H1 (cell line): ENCODE measurements at regions not wholly inside any gene's neighbourhood (a gene's known extent, or its start where the extent isn't known, plus 50 kb on each side); places are given as distances from the start of the nearest gene placed in this dataset.

Experiments
- CTCF ChIA-PET: fragments of 300-600 bp; sonication (Branson Sonifier 250); formaldehyde crosslinking; loops from one replicate; lab custom pipeline; 2021; ENCODE audit not compliant: partially characterized antibody; lab: Charles Lee
- POLR2A ChIA-PET: fragments of 300-600 bp; sonication (Branson Sonifier 250); formaldehyde crosslinking; loops from one replicate; lab custom pipeline; 2021; ENCODE audit warnings: inconsistent platforms; ENCODE audit not compliant: partially characterized antibody; lab: Charles Lee
- DNase-seq, 2 experiments: peaks; one replicate each; pipeline versions ENCODE4 v3.0.0 to v3.0.0-alpha.2; 2010 to 2022; ENCODE audit warnings: low spot score in 2 of 2, low read depth in 1 of 2, mixed read lengths in 1 of 2
- FAIRE-seq: peaks from 2 replicates; lab custom pipeline; 2011; peaks lifted over from hg19 to GRCh38; lab: Jason Lieb, UNC
- H2AFZ ChIP-seq: 2 replicates; pipeline ENCODE4 v1.8.1; 2012; ENCODE audit warnings: low read length, inconsistent platforms
- H2AK5ac ChIP-seq: 2 replicates; pipeline ENCODE4 v1.6.1; 2013; ENCODE audit warnings: low read depth, low read length
- H2BK120ac ChIP-seq: replicated peaks from 2 replicates; pipeline ENCODE3; 2013; ENCODE audit warnings: low read depth, low read length, inconsistent platforms
- H2BK12ac ChIP-seq: 2 replicates; pipeline ENCODE4 v1.6.1; 2013; ENCODE audit warnings: low read depth, low read length
- H2BK15ac ChIP-seq: 2 replicates; pipeline ENCODE4 v1.6.1; 2013; ENCODE audit warnings: low read length
- H2BK20ac ChIP-seq: 2 replicates; pipeline ENCODE4 v1.6.1; 2013; ENCODE audit warnings: low read length
- H2BK5ac ChIP-seq: 2 replicates; pipeline ENCODE4 v1.6.1; 2013; ENCODE audit warnings: low read depth, low read length
- H3K14ac ChIP-seq: 2 replicates; pipeline ENCODE4 v1.6.1; 2013; ENCODE audit warnings: inconsistent platforms; ENCODE audit not compliant: insufficient read length
- H3K18ac ChIP-seq: 2 replicates; pipeline ENCODE4 v1.6.1; 2013; ENCODE audit warnings: low read length; ENCODE audit errors: extremely low read depth
- H3K23ac ChIP-seq: 2 replicates; pipeline ENCODE4 v1.6.1; 2013; ENCODE audit warnings: inconsistent platforms; ENCODE audit not compliant: insufficient read length
- H3K23me2 ChIP-seq: 2 replicates; pipeline ENCODE4 v1.6.1; 2013; ENCODE audit warnings: low read depth, low read length
- H3K27ac ChIP-seq: 2 replicates; pipeline ENCODE4 v1.6.1; 2011; ENCODE audit warnings: low read depth, low read length, inconsistent platforms
- H3K27me3 ChIP-seq, 4 experiments: replicated peaks in 1 of 4; 1 replicate in 1 of 4; 2 replicates in 3 of 4; pipeline versions ENCODE4 v1.6.1 to v1.8.1; 2011 to 2013; ENCODE audit warnings: low read length in 3 of 4, mild to moderate bottlenecking in 3 of 4, inconsistent platforms in 2 of 4, mixed read lengths in 2 of 4, moderate library complexity in 1 of 4; ENCODE audit not compliant: control insufficient read depth in 3 of 4, insufficient read depth in 3 of 4; ENCODE audit errors: extremely low read depth in 1 of 4
- H3K36me3 ChIP-seq, 4 experiments: 2 replicates each; pipeline versions ENCODE4 v1.6.1 to v1.8.1; 2011 to 2013; ENCODE audit warnings: mild to moderate bottlenecking in 4 of 4, low read length in 3 of 4, moderate library complexity in 2 of 4, control low read depth in 1 of 4, inconsistent platforms in 1 of 4; ENCODE audit not compliant: insufficient read depth in 4 of 4, control insufficient read depth in 2 of 4
- H3K4ac ChIP-seq: replicated peaks from 2 replicates; pipeline ENCODE3; 2013; ENCODE audit warnings: low read length, low read depth, mixed read lengths, inconsistent platforms; ENCODE audit not compliant: insufficient read length
- H3K4me1 ChIP-seq, 4 experiments: replicated peaks in 1 of 4; 1 replicate in 1 of 4; 2 replicates in 3 of 4; pipeline versions ENCODE4 v1.6.1 to v1.8.1; 2011 to 2013; ENCODE audit warnings: low read length in 3 of 4, inconsistent platforms in 2 of 4, mixed read lengths in 1 of 4; ENCODE audit not compliant: insufficient read depth in 4 of 4, control insufficient read depth in 3 of 4
- H3K4me2 ChIP-seq, 2 experiments: 2 replicates each; pipeline versions ENCODE4 v1.6.1 to v1.8.1; 2011 to 2013; ENCODE audit warnings: low read depth in 2 of 2, low read length in 2 of 2, control low read depth in 1 of 2, inconsistent platforms in 1 of 2, mild to moderate bottlenecking in 1 of 2; ENCODE audit not compliant: insufficient read depth in 1 of 2
- H3K4me3 ChIP-seq, 4 experiments: fragments of 200-600, 300-600 bp in 1 of 4; sonication (generic), shearing (Covaris generic), sonication (Bioruptor Twin) in 1 of 4; 2 replicates each; pipeline versions ENCODE4 v1.5.1 to v1.8.1; 2011 to 2016; ENCODE audit warnings: low read length in 4 of 4, low read depth in 3 of 4, control low read depth in 2 of 4, inconsistent platforms in 2 of 4, mild to moderate bottlenecking in 2 of 4, mixed read lengths in 1 of 4, moderate library complexity in 1 of 4; ENCODE audit not compliant: insufficient read depth in 2 of 4; ENCODE audit errors: extremely low read depth in 1 of 4
- H3K56ac ChIP-seq: replicated peaks from 2 replicates; pipeline ENCODE3; 2013; ENCODE audit warnings: low read depth, mild to moderate bottlenecking, mixed read lengths, low read length, inconsistent platforms; ENCODE audit not compliant: insufficient read length
- H3K79me1 ChIP-seq: 2 replicates; pipeline ENCODE4 v1.6.1; 2013; ENCODE audit warnings: low read depth, low read length, control low read depth
- H3K79me2 ChIP-seq, 2 experiments: 2 replicates each; pipeline versions ENCODE4 v1.6.1 to v1.8.1; 2012 to 2013; ENCODE audit warnings: low read length in 2 of 2, mild to moderate bottlenecking in 2 of 2, inconsistent platforms in 1 of 2; ENCODE audit not compliant: insufficient read depth in 2 of 2, control insufficient read depth in 1 of 2
- H3K9ac ChIP-seq, 4 experiments: replicated peaks in 1 of 4; 1 replicate in 1 of 4; 2 replicates in 3 of 4; pipeline versions ENCODE4 v1.6.1 to v1.8.1; 2011 to 2013; ENCODE audit warnings: low read depth in 3 of 4, low read length in 3 of 4, control low read depth in 2 of 4, mild to moderate bottlenecking in 2 of 4, moderate library complexity in 2 of 4, inconsistent platforms in 1 of 4; ENCODE audit errors: extremely low read depth in 1 of 4
- H3K9me3 ChIP-seq, 2 experiments: 2 replicates each; pipeline versions ENCODE4 v1.6.1 to v1.8.1; 2012 to 2013; ENCODE audit warnings: mild to moderate bottlenecking in 2 of 2, moderate library complexity in 2 of 2, control low read depth in 1 of 2, inconsistent platforms in 1 of 2, low read depth in 1 of 2, low read length in 1 of 2, mixed read lengths in 1 of 2; ENCODE audit not compliant: insufficient read depth in 2 of 2
- H4K20me1 ChIP-seq, 2 experiments: replicated peaks in 1 of 2; 2 replicates each; pipeline versions ENCODE3 to v1.8.1; 2011 to 2013; ENCODE audit warnings: inconsistent platforms in 2 of 2, low read length in 2 of 2, mild to moderate bottlenecking in 1 of 2; ENCODE audit not compliant: insufficient read depth in 2 of 2, control insufficient read depth in 1 of 2
- H4K5ac ChIP-seq: 2 replicates; pipeline ENCODE4 v1.6.1; 2013; ENCODE audit warnings: low read length, low read depth, mixed read lengths, inconsistent platforms; ENCODE audit not compliant: insufficient read length
- H4K8ac ChIP-seq: 2 replicates; pipeline ENCODE4 v1.8.0; 2013; ENCODE audit warnings: mild to moderate bottlenecking, moderate library complexity, low read length, inconsistent platforms; ENCODE audit not compliant: insufficient read depth; ENCODE audit errors: extremely low read depth
- H4K91ac ChIP-seq: replicated peaks from 2 replicates; pipeline ENCODE3; 2013; ENCODE audit warnings: low read length, mixed read lengths, inconsistent platforms; ENCODE audit not compliant: insufficient read length
- ATF2 ChIP-seq: IDR thresholded peaks from 2 replicates; pipeline ENCODE4 v1.6.1; 2012; ENCODE audit warnings: low read length, inconsistent platforms
- CEBPB ChIP-seq: IDR thresholded peaks from 2 replicates; pipeline ENCODE4 v1.6.1; 2012; ENCODE audit warnings: low read depth, low read length
- CHD2 ChIP-seq: IDR thresholded peaks from 2 replicates; pipeline ENCODE4 v1.6.1; 2012; ENCODE audit warnings: low read length, improper control_type of control experiment
- CTBP2 ChIP-seq: IDR thresholded peaks from 2 replicates; pipeline ENCODE4 v1.7.0; 2011; ENCODE audit warnings: borderline replicate concordance, mild to moderate bottlenecking, moderate library complexity, mixed read lengths, low read length; ENCODE audit not compliant: insufficient read depth, insufficient read length
- EGR1 ChIP-seq: IDR thresholded peaks from 2 replicates; pipeline ENCODE4 v1.6.1; 2011; ENCODE audit warnings: low read depth, low read length, borderline replicate concordance
- HDAC6 ChIP-seq: IDR thresholded peaks from one replicate; pipeline ENCODE4 v1.7.1; 2012; ENCODE audit warnings: low read depth, mild to moderate bottlenecking, inconsistent platforms, low read length, moderate library complexity
- KDM1A ChIP-seq: fragments of 200-600, 300-600 bp; sonication (generic); IDR thresholded peaks from 2 replicates; pipeline ENCODE4 v1.7.1; 2016; ENCODE audit warnings: mild to moderate bottlenecking, low read length, borderline replicate concordance
- POLR2A ChIP-seq, 2 experiments: IDR thresholded peaks; 1 replicate in 1 of 2; 2 replicates in 1 of 2; pipeline ENCODE4 v1.6.1; 2011; ENCODE audit warnings: low read depth in 2 of 2, low read length in 2 of 2, mild to moderate bottlenecking in 2 of 2; ENCODE audit errors: control extremely low read depth in 1 of 2
- RFX5 ChIP-seq: IDR thresholded peaks from 2 replicates; pipeline ENCODE4 v1.6.1; 2011; ENCODE audit warnings: low read depth, low read length, improper control_type of control experiment, borderline replicate concordance
- SAP30 ChIP-seq: fragments of 300-600 bp; sonication (generic); IDR thresholded peaks from 2 replicates; pipeline ENCODE4 v1.7.1; 2012; ENCODE audit warnings: low read length, moderate library complexity, mild to moderate bottlenecking, inconsistent platforms; ENCODE audit not compliant: insufficient read depth, insufficient replicate concordance
- SIRT6 ChIP-seq: IDR thresholded peaks from one replicate; pipeline ENCODE4 v1.7.1; 2012; ENCODE audit warnings: low read length, inconsistent platforms
- SRF ChIP-seq: IDR thresholded peaks from 2 replicates; pipeline ENCODE4 v1.6.1; 2011; ENCODE audit warnings: mild to moderate bottlenecking, low read depth, low read length, moderate library complexity
- SUZ12 ChIP-seq: fragments of 200-600 bp; sonication (generic); IDR thresholded peaks from 2 replicates; pipeline ENCODE4 v1.6.1; 2012; ENCODE audit warnings: mild to moderate bottlenecking, inconsistent platforms, low read length, moderate library complexity, mixed read lengths
- USF2 ChIP-seq: IDR thresholded peaks from 2 replicates; pipeline ENCODE4 v1.6.1; 2011; ENCODE audit warnings: low read length, improper control_type of control experiment

- no peak for FAIRE-seq
- no peak overlapping the region for H2AK5ac ChIP-seq
- POLR2A ChIA-PET, result no interaction called here
- no peak for TF ChIP-seq SUZ12
- TF ChIP-seq KDM1A, result no peak
- TF ChIP-seq RFX5, result no peak
- no peak for TF ChIP-seq SIRT6
- TF ChIP-seq USF2, result no peak
- no peak for TF ChIP-seq CEBPB
- TF ChIP-seq CHD2, result no peak
- no peak for TF ChIP-seq SAP30
- no peak for TF ChIP-seq HDAC6
- no peak for TF ChIP-seq SRF
- no peak for TF ChIP-seq ATF2
- no peak for TF ChIP-seq EGR1
- TF ChIP-seq CTBP2, result no peak
- TF ChIP-seq POLR2A (IDR thresholded peaks at IDR 0.05; ENCODE audit: control extremely low read depth in 1 of 2, low read depth in 2 of 2, low read length in 2 of 2), result no peak
Observed at GRCh38 chr14:97873291-97873690, 1076.1 kb downstream of the VRK1 start.

More at GRCh38 chr14:97873291-97873690, 1076.1 kb downstream of the VRK1 start:
- Histone ChIP-seq H3K27ac (no peak overlapping the region), H2BK20ac (no peak overlapping the region), H4K20me1 (no peaks in the 10 kb centered on the region), H3K9ac (no peak overlapping the region), H3K4me3 (no peak overlapping the region), H2BK12ac (no peak overlapping the region), H2BK15ac (no peak overlapping the region), H3K36me3 (no peaks in the 10 kb centered on the region), H4K5ac (no peak overlapping the region), H3K4ac (no peak overlapping the region), H3K4me1 (peaks cover 2 to 6% (median 5%) of the 10 kb centered on the region in 4 experiments; a peak in 4 of 7 replicates), H3K14ac (no peak overlapping the region), H3K79me1 (no peaks in the 10 kb centered on the region), H3K27me3 (no peaks in the 10 kb centered on the region), H3K4me2 (no peak overlapping the region), H4K8ac (no peak overlapping the region), H3K18ac (no peak overlapping the region), H3K23me2 (no peaks in the 10 kb centered on the region), H3K23ac (no peak overlapping the region), H2BK120ac (no peak overlapping the region), H2AFZ (no peak overlapping the region), H3K79me2 (no peaks in the 10 kb centered on the region), H3K9me3 (no peaks in the 10 kb centered on the region; a peak in 1 of 4 replicates), H3K56ac (no peak overlapping the region), H2BK5ac (no peak overlapping the region), H4K91ac (no peak overlapping the region)
- CTCF ChIA-PET, result no interaction called here
- no peak for DNase-seq
